Mucosa of stomach (tissue), 1 donor: ENCODE measurements at regions not wholly inside any gene's neighbourhood (a gene's known extent, or its start where the extent isn't known, plus 50 kb on each side); places are given as distances from the start of the nearest gene placed in this dataset.

Experiments used
- H3K27me3 ChIP-seq: one replicate; pipeline ENCODE4 v1.7.0; 2013; ENCODE audit warnings: mild to moderate bottlenecking, low read length; ENCODE audit not compliant: control insufficient read depth, insufficient read depth
- H3K36me3 ChIP-seq: one replicate; pipeline ENCODE4 v1.7.0; 2013; ENCODE audit warnings: low read length; ENCODE audit not compliant: control insufficient read depth, insufficient read depth
- H3K4me1 ChIP-seq: one replicate; pipeline ENCODE4 v1.7.0; 2013; ENCODE audit warnings: mild to moderate bottlenecking, low read length; ENCODE audit not compliant: control insufficient read depth, insufficient read depth
- H3K4me3 ChIP-seq: one replicate; pipeline ENCODE4 v1.7.0; 2013; ENCODE audit warnings: low read length
- H3K9ac ChIP-seq: one replicate; pipeline ENCODE4 v1.7.0; 2013; ENCODE audit warnings: mild to moderate bottlenecking, low read length, moderate library complexity
- H3K9me3 ChIP-seq: one replicate; pipeline ENCODE4 v1.7.0; 2013; ENCODE audit warnings: mild to moderate bottlenecking, low read length, moderate library complexity; ENCODE audit not compliant: control insufficient read depth
- donor health status: Pancreatic carcinoma.

DNA sequence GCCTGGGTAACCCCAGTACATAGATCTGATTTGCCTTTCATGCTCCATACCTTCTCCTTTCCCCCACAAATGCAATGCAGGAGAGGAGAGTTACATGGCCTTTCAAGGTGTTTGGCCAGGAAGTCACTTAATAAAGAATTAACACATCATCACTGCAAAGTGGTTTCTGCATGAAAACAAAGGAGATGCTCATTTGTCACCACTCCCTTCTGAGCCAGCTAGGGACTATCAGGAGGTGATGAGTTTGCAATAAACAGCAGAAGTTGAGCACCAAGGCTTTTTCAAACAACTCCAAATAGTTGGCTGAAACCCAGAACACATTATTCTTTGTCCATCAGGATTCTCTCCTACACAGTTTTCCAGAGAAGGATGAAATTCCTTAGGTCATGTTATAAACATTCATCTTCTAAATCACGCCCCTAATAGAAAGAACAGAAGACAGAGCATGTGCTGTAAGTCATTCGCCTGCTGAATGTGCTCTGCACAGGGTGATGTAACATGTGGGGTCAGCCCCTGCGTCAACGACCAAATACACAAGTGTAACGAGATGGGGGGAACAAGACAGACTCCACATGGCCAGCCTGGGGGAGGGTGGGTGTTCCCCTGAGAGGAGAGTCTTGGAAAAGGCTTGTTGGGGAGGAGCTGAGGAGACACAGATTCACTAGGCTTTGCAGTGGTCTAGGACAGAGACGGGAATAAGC is 87.3 kb upstream of the RMDN2 start:
- no peaks in the 10 kb centered on the region for H3K27me3 ChIP-seq
- H3K4me1 ChIP-seq, result no peaks in the 10 kb centered on the region
- no peak overlapping the region for H3K9ac ChIP-seq
- no peaks in the 10 kb centered on the region for H3K36me3 ChIP-seq
- no peaks in the 10 kb centered on the region for H3K9me3 ChIP-seq
- no peak overlapping the region for H3K4me3 ChIP-seq

DNA sequence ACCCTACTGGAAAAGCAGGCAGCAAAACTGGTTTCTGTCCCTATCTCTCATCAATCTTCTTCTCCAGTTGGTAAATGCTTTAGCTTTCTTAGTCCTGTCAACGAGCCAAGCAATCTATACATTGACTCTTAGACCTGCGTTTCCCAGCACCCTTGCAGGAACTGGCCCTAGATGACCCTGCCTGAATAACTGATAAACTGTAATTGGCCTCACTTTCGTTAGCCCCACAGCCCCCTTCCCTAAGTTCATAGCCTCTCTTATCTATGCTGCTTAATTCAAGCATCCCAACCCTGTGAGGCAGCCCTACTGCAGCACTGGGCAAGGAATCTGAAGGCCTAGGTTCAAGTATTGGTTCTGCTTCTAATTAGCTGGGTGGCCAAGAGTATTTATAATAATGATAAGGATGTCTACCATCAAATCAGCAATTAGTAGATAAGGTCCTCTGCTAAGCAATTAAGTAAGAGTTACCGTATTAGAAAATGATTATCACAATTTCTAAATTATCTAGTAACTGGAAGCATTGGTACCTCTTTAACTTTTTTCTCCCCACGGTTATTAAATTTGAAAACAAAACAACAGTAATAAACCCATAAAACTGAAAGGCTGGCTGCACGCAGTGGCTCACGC is 86.4 kb upstream of the RMDN2 start:
- Histone ChIP-seq H3K4me3 (no peak overlapping the region), H3K4me1 (no peaks in the 10 kb centered on the region), H3K9me3 (no peaks in the 10 kb centered on the region)

DNA sequence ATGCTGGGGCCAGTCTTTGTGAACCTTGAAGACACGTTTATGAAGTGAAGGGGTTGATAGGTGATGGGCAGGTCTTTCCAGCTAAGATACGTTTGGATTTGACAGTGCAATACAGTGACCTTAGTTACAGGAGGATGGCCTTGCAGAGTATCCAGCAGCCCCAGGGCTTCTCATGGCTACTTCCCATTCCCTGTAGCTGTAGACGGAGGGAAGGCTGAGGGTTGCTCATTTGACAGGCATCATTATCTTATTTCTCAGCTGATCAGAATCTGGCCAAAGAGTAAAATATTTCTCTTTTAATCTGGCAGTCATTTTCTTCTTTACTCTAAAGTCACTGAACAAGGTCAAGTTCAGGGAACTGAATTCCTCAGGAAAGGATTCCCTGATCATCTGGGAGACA is 85.1 kb upstream of the RMDN2 start:
- Histone ChIP-seq H3K9ac (no peak overlapping the region), H3K27me3 (no peaks in the 10 kb centered on the region), H3K4me1 (no peaks in the 10 kb centered on the region), H3K36me3 (no peaks in the 10 kb centered on the region), H3K9me3 (no peaks in the 10 kb centered on the region), H3K4me3 (no peak overlapping the region)

More for the DNA sequence above, 86.4 kb upstream of the RMDN2 start:
- H3K9ac ChIP-seq, result no peak overlapping the region
- H3K27me3 ChIP-seq, result no peaks in the 10 kb centered on the region
- H3K36me3 ChIP-seq, result no peaks in the 10 kb centered on the region

DNA sequence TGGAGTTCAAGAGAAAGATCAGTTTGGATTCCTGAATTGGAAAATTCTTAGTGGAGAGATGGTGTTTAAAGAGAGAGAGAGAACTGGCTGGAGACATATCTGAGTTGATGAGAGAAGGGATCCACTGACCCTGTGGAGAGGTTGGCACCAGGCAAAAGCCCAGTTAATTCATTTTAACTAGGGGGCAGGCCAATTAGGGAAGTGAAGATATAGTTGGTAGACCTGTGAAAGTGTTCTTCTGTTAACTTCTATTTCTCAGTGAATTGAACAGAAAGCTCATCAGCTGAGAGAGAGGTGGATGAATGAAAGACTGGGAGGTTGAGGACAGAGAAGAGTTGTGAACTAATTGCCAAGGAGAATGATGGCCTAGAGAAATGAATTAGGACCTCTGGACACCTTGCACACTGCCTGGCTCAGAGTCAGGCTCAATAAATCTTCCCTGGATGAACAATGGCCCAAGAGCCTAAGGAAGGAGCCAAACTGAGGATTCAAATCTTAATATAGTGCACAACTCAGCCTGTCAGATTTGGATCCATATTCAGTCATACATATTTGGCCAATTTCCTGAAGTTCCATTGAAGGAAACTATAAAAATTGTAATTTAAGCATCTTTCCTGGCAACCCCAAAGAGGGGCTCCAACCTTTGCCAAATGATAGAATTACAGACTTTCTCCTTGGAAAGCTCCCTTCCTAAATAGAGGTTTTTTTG is 82.2 kb upstream of the RMDN2 start:
- peaks cover 5% of the 10 kb centered on the region for H3K4me1 ChIP-seq
- H3K9ac ChIP-seq, result no peak overlapping the region
- H3K36me3 ChIP-seq, result no peaks in the 10 kb centered on the region
- H3K9me3 ChIP-seq, result no peaks in the 10 kb centered on the region
- no peak overlapping the region for H3K4me3 ChIP-seq
- peaks cover 5% of the 10 kb centered on the region for H3K27me3 ChIP-seq

DNA sequence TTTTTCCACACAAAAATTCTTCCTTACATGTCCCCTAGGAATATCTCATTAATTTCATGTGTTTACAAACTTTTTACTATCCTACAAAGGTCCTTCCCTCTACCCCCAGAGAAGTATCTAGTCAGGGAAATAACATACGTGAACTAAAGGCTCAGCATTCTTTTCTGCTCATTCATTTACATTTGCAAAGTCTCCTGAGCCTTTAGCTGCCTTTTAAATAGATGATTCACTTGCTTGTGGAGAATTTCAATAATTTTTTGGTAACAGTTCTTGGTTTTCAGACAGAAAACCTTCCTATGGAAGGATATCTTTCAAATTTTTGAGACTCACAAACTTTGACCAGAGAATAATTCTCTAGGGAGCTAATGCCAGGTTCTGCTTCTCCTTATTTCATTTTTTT is 81.5 kb upstream of the RMDN2 start:
- Histone ChIP-seq H3K9me3 (no peaks in the 10 kb centered on the region), H3K4me3 (no peak overlapping the region), H3K4me1 (peaks cover 12% of the 10 kb centered on the region), H3K36me3 (no peaks in the 10 kb centered on the region), H3K9ac (no peak overlapping the region), H3K27me3 (peaks cover 5% of the 10 kb centered on the region)

DNA sequence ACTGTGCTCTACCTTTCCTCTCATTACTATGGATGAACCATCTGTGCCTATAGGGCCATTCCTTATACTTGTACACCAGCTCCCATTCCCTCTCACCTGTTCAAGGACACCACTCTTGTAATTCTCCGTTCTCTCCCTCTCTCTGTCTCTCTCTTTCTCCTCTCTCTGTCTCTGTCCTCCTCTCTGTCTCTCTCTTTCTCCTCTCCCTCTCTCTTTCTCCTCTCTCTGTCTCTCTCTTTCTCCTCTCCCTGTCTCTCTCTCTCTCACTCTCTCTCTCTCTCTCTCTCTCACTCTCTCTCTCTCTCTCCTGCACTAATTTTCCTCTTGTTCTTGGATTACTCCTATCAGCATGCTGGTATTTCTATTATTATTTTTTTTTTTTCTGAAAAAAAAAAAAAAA is 78.9 kb upstream of the RMDN2 start:
- Histone ChIP-seq H3K27me3 (peaks cover 5% of the 10 kb centered on the region), H3K9me3 (no peaks in the 10 kb centered on the region), H3K9ac (no peak overlapping the region), H3K4me3 (no peak overlapping the region), H3K36me3 (no peaks in the 10 kb centered on the region), H3K4me1 (peaks cover 21% of the 10 kb centered on the region)

DNA sequence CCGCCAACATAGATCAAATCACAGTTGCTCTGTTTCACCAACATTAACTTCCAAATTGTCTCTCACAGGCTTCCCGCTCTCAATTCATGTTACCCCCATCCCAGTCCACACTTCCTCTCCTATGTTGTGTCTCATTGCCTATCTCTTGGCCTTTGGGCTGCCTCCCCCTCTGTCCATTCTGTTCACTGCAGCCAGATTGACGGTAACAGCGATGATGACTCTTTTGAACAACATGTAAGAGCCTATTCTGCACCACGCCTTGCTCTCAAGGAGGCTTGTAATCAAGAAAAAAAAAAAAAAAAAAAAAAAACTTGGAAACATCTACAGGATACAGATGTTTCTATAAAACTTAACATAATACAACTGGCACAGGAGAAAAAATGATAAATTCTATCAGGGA is 77.3 kb upstream of the RMDN2 start:
- peaks cover 5% of the 10 kb centered on the region for H3K27me3 ChIP-seq
- H3K4me3 ChIP-seq, result no peak overlapping the region
- no peaks in the 10 kb centered on the region for H3K9me3 ChIP-seq
- peaks cover 25% of the 10 kb centered on the region for H3K4me1 ChIP-seq
- no peaks in the 10 kb centered on the region for H3K36me3 ChIP-seq
- H3K9ac ChIP-seq, result no peak overlapping the region

DNA sequence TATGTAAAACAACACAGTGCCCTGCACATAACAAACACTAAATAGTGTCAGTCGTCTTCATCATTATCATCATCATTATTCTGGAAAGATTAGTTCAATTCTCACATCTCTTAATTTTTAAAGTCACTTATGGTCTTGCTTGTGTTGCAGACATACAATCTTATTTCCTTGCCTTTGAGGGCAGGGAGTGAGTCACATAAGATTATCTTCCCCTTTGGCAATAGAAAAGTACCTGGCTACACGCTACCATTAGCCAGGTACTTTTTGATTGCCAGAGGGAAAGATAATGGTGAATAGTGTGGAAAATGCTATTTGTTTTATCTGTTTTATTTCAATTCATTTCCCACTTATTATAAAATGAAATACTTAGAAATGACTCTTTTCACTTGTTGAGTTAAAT is 76.6 kb upstream of the RMDN2 start:
- no peak overlapping the region for H3K4me3 ChIP-seq
- no peaks in the 10 kb centered on the region for H3K9me3 ChIP-seq
- peaks cover 25% of the 10 kb centered on the region for H3K4me1 ChIP-seq
- no peak overlapping the region for H3K9ac ChIP-seq
- peaks cover 5% of the 10 kb centered on the region for H3K27me3 ChIP-seq
- no peaks in the 10 kb centered on the region for H3K36me3 ChIP-seq

DNA sequence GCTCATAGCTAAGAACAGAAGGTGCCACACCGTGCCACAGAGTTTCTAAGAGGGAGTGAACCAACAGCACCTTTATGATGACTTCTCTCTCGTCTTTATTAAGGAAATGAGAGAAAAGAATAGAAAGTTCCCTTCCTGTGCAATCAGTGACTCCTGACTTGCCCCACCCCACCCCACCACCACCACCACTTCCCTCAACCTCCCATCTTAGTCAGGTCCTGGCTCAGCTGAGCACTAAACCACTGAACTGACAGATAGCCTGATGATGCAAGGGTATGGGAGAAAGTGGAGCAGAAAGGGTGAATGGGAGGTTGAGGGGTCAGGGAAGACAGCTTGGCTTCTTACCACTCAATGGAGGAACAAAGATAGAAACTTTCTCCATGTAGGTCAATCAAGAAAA is 75.2 kb upstream of the RMDN2 start:
- H3K4me1 ChIP-seq, result peaks cover 28% of the 10 kb centered on the region
- no peak overlapping the region for H3K9ac ChIP-seq
- H3K27me3 ChIP-seq, result peaks cover 5% of the 10 kb centered on the region
- H3K36me3 ChIP-seq, result no peaks in the 10 kb centered on the region
- H3K4me3 ChIP-seq, result no peak overlapping the region
- H3K9me3 ChIP-seq, result no peaks in the 10 kb centered on the region

DNA sequence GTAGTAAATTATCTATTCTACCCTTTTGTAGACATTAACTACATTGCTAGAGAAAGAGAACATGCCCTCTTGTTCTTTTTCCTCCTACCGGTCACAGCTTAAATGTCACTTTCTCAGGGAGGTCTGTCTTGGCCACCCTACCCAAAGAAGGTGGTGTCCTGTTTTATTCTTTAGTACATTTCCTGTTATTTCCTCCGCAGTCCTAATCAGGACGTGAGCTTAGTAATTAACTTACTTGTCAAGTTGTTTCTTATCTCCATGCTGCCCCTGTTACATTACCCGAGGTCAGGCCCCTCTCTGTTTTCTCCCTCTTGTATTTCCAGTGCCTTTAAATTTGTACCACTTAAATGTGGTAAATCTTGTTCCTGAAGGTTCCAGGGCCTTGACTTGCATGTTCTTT is 73.7 kb upstream of the RMDN2 start:
- H3K9ac ChIP-seq, result no peak overlapping the region
- no peaks in the 10 kb centered on the region for H3K9me3 ChIP-seq
- peaks cover 44% of the 10 kb centered on the region for H3K4me1 ChIP-seq
- H3K27me3 ChIP-seq, result peaks cover 7% of the 10 kb centered on the region
- H3K4me3 ChIP-seq, result no peak overlapping the region
- H3K36me3 ChIP-seq, result no peaks in the 10 kb centered on the region

DNA sequence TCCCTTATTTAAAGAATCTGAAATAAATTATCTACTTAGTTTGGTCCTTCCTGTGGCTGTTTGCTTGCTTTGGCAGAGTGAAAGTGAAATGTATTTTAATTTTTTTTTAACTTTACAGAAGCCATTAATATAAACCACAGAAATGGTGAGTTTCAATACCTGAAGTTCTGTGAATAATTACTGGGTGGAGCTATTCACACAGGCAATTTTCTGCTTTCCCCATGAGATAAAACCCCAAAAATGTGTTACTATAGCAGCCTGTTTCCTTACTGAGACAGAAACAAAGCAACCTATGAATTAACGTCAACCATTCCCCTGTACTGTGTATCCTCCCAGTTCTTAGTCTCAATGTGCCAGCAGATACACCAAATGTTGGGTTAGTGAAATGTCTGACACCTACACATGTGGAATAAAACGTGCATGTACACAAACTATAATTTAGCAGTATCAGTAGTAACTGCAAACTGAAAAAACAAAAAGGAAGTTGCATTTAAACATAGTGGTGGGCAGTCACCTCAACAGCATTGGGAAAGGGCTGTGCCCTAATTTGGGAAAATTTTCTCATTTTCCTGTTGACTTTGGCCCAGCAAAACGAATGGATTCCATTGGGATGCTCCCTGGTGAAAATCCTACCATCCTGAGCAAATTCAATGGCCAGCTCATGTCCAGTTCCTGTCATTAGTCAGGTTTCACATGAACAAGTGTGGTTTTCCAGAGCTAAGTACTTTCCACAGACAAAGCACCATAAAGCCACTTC is 73.1 kb upstream of the RMDN2 start:
- Histone ChIP-seq H3K36me3 (no peaks in the 10 kb centered on the region), H3K4me1 (peaks cover 44% of the 10 kb centered on the region), H3K27me3 (peaks cover 10% of the 10 kb centered on the region), H3K4me3 (no peak overlapping the region), H3K9ac (no peak overlapping the region), H3K9me3 (no peaks in the 10 kb centered on the region)

DNA sequence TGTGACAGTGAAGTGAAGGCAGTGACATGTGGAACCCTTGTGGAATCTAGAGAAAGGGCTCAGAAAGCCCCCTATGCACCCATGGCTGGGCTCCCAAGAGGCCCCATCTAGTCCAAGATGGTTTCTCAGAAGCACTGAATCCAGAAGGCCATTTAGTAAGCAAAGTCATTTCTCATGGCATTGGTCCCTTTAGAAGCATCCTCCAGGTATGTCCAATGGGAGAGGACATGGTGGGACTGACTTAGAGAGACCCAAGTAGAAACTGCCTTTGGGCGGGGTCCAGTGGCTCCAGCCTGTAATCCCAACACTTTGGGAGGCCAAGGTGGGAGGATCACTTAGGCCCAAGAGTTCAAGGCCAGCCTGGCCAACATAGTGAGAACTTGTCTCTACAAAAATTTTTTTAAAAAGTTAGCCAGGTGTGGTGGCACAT is 72.5 kb upstream of the RMDN2 start:
- Histone ChIP-seq H3K4me1 (peaks cover 42% of the 10 kb centered on the region), H3K9ac (no peak overlapping the region), H3K27me3 (peaks cover 7% of the 10 kb centered on the region), H3K4me3 (no peak overlapping the region), H3K36me3 (no peaks in the 10 kb centered on the region), H3K9me3 (no peaks in the 10 kb centered on the region)
